GM21367 (cell line): ENCODE measurements at regions not wholly inside any gene's neighbourhood (a gene's known extent, or its start where the extent isn't known, plus 50 kb on each side); places are given as distances from the start of the nearest gene placed in this dataset.
"Not testable (repeated sequence)": the region's sequence is repeated elsewhere in the genome, so short reads cannot be mapped to it uniquely, and the experiment has no call there.

Experiments
- ATAC-seq: cut with Tn5 transposase; IDR thresholded peaks from one replicate; pipeline ENCODE4 v1.9.1; 2021; ENCODE audit not compliant: unreplicated experiment

GRCh38 chr10:63836666-63837442, 315.7 kb downstream of the REEP3 start:
- ATAC-seq: no peak

GRCh38 chr10:63841761-63842160, 320.6 kb downstream of the REEP3 start:
- ATAC-seq: no peak

- no peak for ATAC-seq
Measured at GRCh38 chr10:63843107-63843506, 321.9 kb downstream of the REEP3 start.

- not testable (repeated sequence) for ATAC-seq
Measured at GRCh38 chr10:63848871-63849270, 327.7 kb downstream of the REEP3 start.

- ATAC-seq: no peak
Measured at GRCh38 chr10:63862860-63863259, 341.7 kb downstream of the REEP3 start.

GRCh38 chr10:63865210-63865609, 344.0 kb downstream of the REEP3 start:
- no peak for ATAC-seq

- peak; percentile 95 for ATAC-seq
Measured at GRCh38 chr10:63866075-63866746, 345.0 kb downstream of the REEP3 start.

GRCh38 chr10:63866747-63867140, 345.5 kb downstream of the REEP3 start:
- ATAC-seq: peak; percentile 71

- no peak for ATAC-seq
Measured at GRCh38 chr10:63878428-63878827, 357.2 kb downstream of the REEP3 start.

- ATAC-seq: no peak
Measured at GRCh38 chr10:63883861-63884260, 362.7 kb downstream of the REEP3 start.

- no peak for ATAC-seq
Measured at GRCh38 chr10:63884426-63884825, 363.2 kb downstream of the REEP3 start.

- ATAC-seq: no peak
Measured at GRCh38 chr10:63885156-63885555, 364.0 kb downstream of the REEP3 start.

GRCh38 chr10:63886281-63887022, 365.3 kb downstream of the REEP3 start:
- ATAC-seq: no peak

GRCh38 chr10:63887023-63887589, 365.9 kb downstream of the REEP3 start:
- no peak for ATAC-seq

GRCh38 chr10:63887600-63888370, 366.6 kb downstream of the REEP3 start:
- no peak for ATAC-seq

GRCh38 chr10:63889803-63890202, 368.6 kb downstream of the REEP3 start:
- no peak for ATAC-seq

- no peak for ATAC-seq
Measured at GRCh38 chr10:63896992-63897391, 375.8 kb downstream of the REEP3 start.

GRCh38 chr10:63899673-63900300, 378.6 kb downstream of the REEP3 start:
- ATAC-seq: no peak

GRCh38 chr10:63901228-63901627, 380.0 kb downstream of the REEP3 start:
- ATAC-seq: no peak

GRCh38 chr10:63901881-63902280, 380.7 kb downstream of the REEP3 start:
- ATAC-seq: no peak
